GM23338 (cell line): ENCODE measurements at regions not wholly inside any gene's neighbourhood (a gene's known extent, or its start where the extent isn't known, plus 50 kb on each side); places are given as distances from the start of the nearest gene placed in this dataset.
A peak's percentile ranks its signal among the peaks of the same experiment; 100 is the strongest.

ENCODE experiments used
- ATAC-seq: fragments of 200-7000 bp; cut with Tn5 transposase; 3 replicates; pipeline ENCODE4 v1.9.1; 2020
- DNase-seq: peaks from one replicate; pipeline ENCODE4 v3.0.0-alpha.2; 2015; ENCODE audit warnings: low spot score
- H2AFZ ChIP-seq: fragments of 200-600 bp; sonication (generic); 2 replicates; pipeline ENCODE4 v1.8.0; 2016; ENCODE audit warnings: antibody characterized with exemption, mild to moderate bottlenecking, moderate library complexity
- H3F3A ChIP-seq: fragments of 200-600 bp; sonication (generic); replicated peaks from 2 replicates; pipeline ENCODE4 v1.8.0; 2017; ENCODE audit warnings: antibody characterized with exemption, mixed run types, low read depth
- H3K27ac ChIP-seq: fragments of 200-600 bp; sonication (generic); 2 replicates; pipeline ENCODE4 v1.6.1; 2016; ENCODE audit warnings: low read depth
- H3K27me3 ChIP-seq: fragments of 200-600 bp; sonication (generic); 2 replicates; pipeline ENCODE4 v1.8.0; 2016; ENCODE audit warnings: mild to moderate bottlenecking, mixed run types, moderate library complexity; ENCODE audit not compliant: insufficient read depth
- H3K36me3 ChIP-seq: fragments of 200-600 bp; sonication (generic); 2 replicates; pipeline ENCODE4 v1.8.0; 2016; ENCODE audit warnings: mild to moderate bottlenecking; ENCODE audit not compliant: insufficient read depth
- H3K4me1 ChIP-seq: fragments of 200-600 bp; sonication (generic); 2 replicates; pipeline ENCODE4 v1.8.0; 2016; ENCODE audit warnings: mild to moderate bottlenecking, moderate library complexity; ENCODE audit not compliant: insufficient read depth
- H3K4me2 ChIP-seq: fragments of 200-600 bp; sonication (generic); 2 replicates; pipeline ENCODE4 v1.7.1; 2017; ENCODE audit warnings: mixed run types
- H3K4me3 ChIP-seq: fragments of 200-600 bp; sonication (generic); 2 replicates; pipeline ENCODE4 v1.6.1; 2016; ENCODE audit warnings: mixed run types
- H3K79me2 ChIP-seq: fragments of 200-600 bp; sonication (generic); replicated peaks from 2 replicates; pipeline ENCODE4 v1.8.0; 2017; ENCODE audit warnings: mild to moderate bottlenecking; ENCODE audit not compliant: insufficient read depth
- H3K9me2 ChIP-seq: fragments of 200-600 bp; sonication (generic); 2 replicates; pipeline ENCODE4 v1.8.0; 2017; ENCODE audit not compliant: insufficient read depth
- H4K20me1 ChIP-seq: fragments of 200-600 bp; sonication (generic); replicated peaks from 2 replicates; pipeline ENCODE4 v1.8.0; 2017; ENCODE audit warnings: mild to moderate bottlenecking; ENCODE audit not compliant: insufficient read depth
- H3K27ac Mint-ChIP-seq: 2 replicates; pipeline ENCODE4 v1.8.0; 2020; ENCODE audit warnings: inconsistent platforms, mild to moderate bottlenecking, moderate library complexity, mixed read lengths
- H3K27me3 Mint-ChIP-seq: 3 replicates; pipeline ENCODE4 v1.8.0; 2022; ENCODE audit warnings: low read depth, mild to moderate bottlenecking, moderate library complexity, mixed read lengths, inconsistent platforms; ENCODE audit not compliant: insufficient read depth, poor library complexity
- H3K36me3 Mint-ChIP-seq: 3 replicates; pipeline ENCODE4 v1.8.0; 2021; ENCODE audit warnings: low read depth, mild to moderate bottlenecking, inconsistent platforms, moderate library complexity, mixed read lengths
- H3K4me1 Mint-ChIP-seq: 3 replicates; pipeline ENCODE4 v1.8.0; 2020; ENCODE audit warnings: mild to moderate bottlenecking, inconsistent platforms, mixed read lengths
- H3K4me3 Mint-ChIP-seq: 3 replicates; pipeline ENCODE4 v1.8.0; 2021; ENCODE audit warnings: moderate library complexity, mild to moderate bottlenecking, inconsistent platforms, mixed read lengths
- H3K9me3 Mint-ChIP-seq: 3 replicates; pipeline ENCODE4 v1.8.0; 2020; ENCODE audit warnings: moderate library complexity, mild to moderate bottlenecking, inconsistent platforms, mixed read lengths
- EZH2 ChIP-seq: fragments of 200-600 bp; sonication (generic); IDR thresholded peaks from one replicate; pipeline ENCODE4 v1.8.0; 2017; ENCODE audit warnings: antibody characterized with exemption, mild to moderate bottlenecking, low read depth; ENCODE audit not compliant: unreplicated experiment
- NANOG ChIP-seq: IDR thresholded peaks from 2 replicates; pipeline ENCODE4 v1.6.1; 2016; ENCODE audit warnings: antibody characterized with exemption, borderline replicate concordance
- STAT1 ChIP-seq: IDR thresholded peaks from one replicate; pipeline ENCODE4 v1.6.1; 2016; ENCODE audit warnings: antibody characterized with exemption; ENCODE audit not compliant: unreplicated experiment
- ZNF114 ChIP-seq: fragments of 250-450 bp; sonication (Bioruptor Pico); IDR thresholded peaks from 2 replicates; pipeline ENCODE4 v1.5.0; 2020; ENCODE audit warnings: mild to moderate bottlenecking, moderate library complexity
- TF ChIP-seq, protein P1 (sequence below): fragments of 250-450 bp; sonication (Bioruptor Pico); IDR thresholded peaks from 2 replicates; pipeline ENCODE4 v1.5.0; 2020; ENCODE audit warnings: mild to moderate bottlenecking, moderate library complexity

DNA sequence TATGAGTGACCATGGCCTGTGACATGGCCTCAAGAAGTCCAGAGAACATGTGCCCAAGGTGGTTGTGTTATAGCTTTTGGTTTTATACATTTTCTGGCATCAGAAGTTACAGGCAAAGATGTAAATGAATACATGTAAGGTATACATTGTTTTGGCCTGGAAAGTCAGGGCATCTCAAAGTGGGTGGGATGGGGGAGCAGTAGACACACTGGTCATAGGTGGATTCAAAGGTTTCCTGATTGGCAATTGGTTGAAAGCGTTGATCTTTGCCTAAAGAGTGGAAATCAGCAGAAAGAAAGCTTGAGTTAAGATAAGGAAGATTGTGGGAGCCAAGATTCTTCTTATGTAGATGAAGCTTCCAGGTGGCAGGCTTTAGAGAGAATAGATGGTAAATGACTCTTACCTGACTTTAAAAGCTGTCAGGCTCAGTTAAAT is 62.1 kb upstream of the DYNAP start:
- H3K9me3 Mint-ChIP-seq: peaks cover 16% of the 10 kb centered on the region; the same call in 2 of the 3 replicates
- Histone ChIP-seq H3K36me3 (no peaks in the 10 kb centered on the region), H3F3A (no peaks in the 10 kb centered on the region), H3K4me2 (peak overlapping the region; percentile 6; the same call in 1 of the 2 replicates), H3K27ac (peak overlapping the region; percentile 98), H4K20me1 (no peaks in the 10 kb centered on the region), H3K9me2 (0 out of 2 replicates have a peak, but pooled peaks cover 3% of the 10 kb centered on the region), H3K27me3 (peaks cover 10% of the 10 kb centered on the region), H3K79me2 (no peaks in the 10 kb centered on the region), H3K4me3 (no peak overlapping the region), H2AFZ (no peak overlapping the region), H3K4me1 (peaks cover 37% of the 10 kb centered on the region)
- peak overlapping the region; percentile 84 for H3K27ac Mint-ChIP-seq
- peaks cover 51% of the 10 kb centered on the region for H3K4me1 Mint-ChIP-seq
- peaks cover 15% of the 10 kb centered on the region for H3K27me3 Mint-ChIP-seq
- no peaks in the 10 kb centered on the region; the same call in 1 of the 3 replicates for H3K36me3 Mint-ChIP-seq
- H3K4me3 Mint-ChIP-seq: peak overlapping the region; percentile 20; the same call in 2 of the 3 replicates
- peak; percentile 88 for DNase-seq
- peak; percentile 72 for ATAC-seq
- TF ChIP-seq ZNF114 (0 out of 2 replicates have a peak, but pooled peaks have one; percentile 9), STAT1 (no peak)

GRCh38 chr18:54529444-54529843 is 61.6 kb upstream of the DYNAP start:
- Histone ChIP-seq H3K9me2 (0 out of 2 replicates have a peak, but pooled peaks cover 4% of the 10 kb centered on the region), H3F3A (no peaks in the 10 kb centered on the region), H3K79me2 (no peaks in the 10 kb centered on the region), H4K20me1 (no peaks in the 10 kb centered on the region), H3K4me2 (peak overlapping the region; percentile 62), H3K27me3 (peaks cover 10% of the 10 kb centered on the region), H3K4me3 (peak overlapping the region; percentile 35), H2AFZ (no peak overlapping the region), H3K36me3 (peaks cover 4% of the 10 kb centered on the region; the same call in 1 of the 2 replicates), H3K27ac (peak overlapping the region; percentile 98), H3K4me1 (peaks cover 38% of the 10 kb centered on the region)
- peaks cover 15% of the 10 kb centered on the region for H3K27me3 Mint-ChIP-seq
- TF ChIP-seq EZH2: no peak
- TF ChIP-seq, protein P1, sequence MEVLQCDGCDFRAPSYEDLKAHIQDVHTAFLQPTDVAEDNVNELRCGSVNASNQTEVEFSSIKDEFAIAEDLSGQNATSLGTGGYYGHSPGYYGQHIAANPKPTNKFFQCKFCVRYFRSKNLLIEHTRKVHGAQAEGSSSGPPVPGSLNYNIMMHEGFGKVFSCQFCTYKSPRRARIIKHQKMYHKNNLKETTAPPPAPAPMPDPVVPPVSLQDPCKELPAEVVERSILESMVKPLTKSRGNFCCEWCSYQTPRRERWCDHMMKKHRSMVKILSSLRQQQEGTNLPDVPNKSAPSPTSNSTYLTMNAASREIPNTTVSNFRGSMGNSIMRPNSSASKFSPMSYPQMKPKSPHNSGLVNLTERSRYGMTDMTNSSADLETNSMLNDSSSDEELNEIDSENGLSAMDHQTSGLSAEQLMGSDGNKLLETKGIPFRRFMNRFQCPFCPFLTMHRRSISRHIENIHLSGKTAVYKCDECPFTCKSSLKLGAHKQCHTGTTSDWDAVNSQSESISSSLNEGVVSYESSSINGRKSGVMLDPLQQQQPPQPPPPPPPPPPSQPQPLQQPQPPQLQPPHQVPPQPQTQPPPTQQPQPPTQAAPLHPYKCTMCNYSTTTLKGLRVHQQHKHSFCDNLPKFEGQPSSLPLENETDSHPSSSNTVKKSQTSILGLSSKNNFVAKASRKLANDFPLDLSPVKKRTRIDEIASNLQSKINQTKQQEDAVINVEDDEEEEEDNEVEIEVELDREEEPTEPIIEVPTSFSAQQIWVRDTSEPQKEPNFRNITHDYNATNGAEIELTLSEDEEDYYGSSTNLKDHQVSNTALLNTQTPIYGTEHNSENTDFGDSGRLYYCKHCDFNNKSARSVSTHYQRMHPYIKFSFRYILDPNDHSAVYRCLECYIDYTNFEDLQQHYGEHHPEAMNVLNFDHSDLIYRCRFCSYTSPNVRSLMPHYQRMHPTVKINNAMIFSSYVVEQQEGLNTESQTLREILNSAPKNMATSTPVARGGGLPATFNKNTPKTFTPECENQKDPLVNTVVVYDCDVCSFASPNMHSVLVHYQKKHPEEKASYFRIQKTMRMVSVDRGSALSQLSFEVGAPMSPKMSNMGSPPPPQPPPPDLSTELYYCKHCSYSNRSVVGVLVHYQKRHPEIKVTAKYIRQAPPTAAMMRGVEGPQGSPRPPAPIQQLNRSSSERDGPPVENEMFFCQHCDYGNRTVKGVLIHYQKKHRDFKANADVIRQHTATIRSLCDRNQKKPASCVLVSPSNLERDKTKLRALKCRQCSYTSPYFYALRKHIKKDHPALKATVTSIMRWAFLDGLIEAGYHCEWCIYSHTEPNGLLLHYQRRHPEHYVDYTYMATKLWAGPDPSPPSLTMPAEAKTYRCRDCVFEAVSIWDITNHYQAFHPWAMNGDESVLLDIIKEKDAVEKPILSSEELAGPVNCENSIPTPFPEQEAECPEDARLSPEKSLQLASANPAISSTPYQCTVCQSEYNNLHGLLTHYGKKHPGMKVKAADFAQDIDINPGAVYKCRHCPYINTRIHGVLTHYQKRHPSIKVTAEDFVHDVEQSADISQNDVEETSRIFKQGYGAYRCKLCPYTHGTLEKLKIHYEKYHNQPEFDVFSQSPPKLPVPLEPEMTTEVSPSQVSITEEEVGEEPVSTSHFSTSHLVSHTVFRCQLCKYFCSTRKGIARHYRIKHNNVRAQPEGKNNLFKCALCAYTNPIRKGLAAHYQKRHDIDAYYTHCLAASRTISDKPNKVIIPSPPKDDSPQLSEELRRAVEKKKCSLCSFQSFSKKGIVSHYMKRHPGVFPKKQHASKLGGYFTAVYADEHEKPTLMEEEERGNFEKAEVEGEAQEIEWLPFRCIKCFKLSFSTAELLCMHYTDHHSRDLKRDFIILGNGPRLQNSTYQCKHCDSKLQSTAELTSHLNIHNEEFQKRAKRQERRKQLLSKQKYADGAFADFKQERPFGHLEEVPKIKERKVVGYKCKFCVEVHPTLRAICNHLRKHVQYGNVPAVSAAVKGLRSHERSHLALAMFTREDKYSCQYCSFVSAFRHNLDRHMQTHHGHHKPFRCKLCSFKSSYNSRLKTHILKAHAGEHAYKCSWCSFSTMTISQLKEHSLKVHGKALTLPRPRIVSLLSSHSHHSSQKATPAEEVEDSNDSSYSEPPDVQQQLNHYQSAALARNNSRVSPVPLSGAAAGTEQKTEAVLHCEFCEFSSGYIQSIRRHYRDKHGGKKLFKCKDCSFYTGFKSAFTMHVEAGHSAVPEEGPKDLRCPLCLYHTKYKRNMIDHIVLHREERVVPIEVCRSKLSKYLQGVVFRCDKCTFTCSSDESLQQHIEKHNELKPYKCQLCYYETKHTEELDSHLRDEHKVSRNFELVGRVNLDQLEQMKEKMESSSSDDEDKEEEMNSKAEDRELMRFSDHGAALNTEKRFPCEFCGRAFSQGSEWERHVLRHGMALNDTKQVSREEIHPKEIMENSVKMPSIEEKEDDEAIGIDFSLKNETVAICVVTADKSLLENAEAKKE (CRISPR knock-in tag): peak; percentile 59; the same call in 1 of the 2 replicates
- TF ChIP-seq NANOG: peak; percentile 82
- ATAC-seq (peak; percentile 81), DNase-seq (peak; percentile 85)
- H3K27ac Mint-ChIP-seq: peak overlapping the region; percentile 84
- H3K4me1 Mint-ChIP-seq: peaks cover 51% of the 10 kb centered on the region
- no peaks in the 10 kb centered on the region; the same call in 1 of the 3 replicates for H3K36me3 Mint-ChIP-seq
- peaks cover 19% of the 10 kb centered on the region; the same call in 2 of the 3 replicates for H3K9me3 Mint-ChIP-seq
- peak overlapping the region; percentile 65 for H3K4me3 Mint-ChIP-seq
